ENCODE measurements at regions not wholly inside any gene's neighbourhood (a gene's known extent, or its start where the extent isn't known, plus 50 kb on each side); places are given as distances from the start of the nearest gene placed in this dataset.

DNA sequence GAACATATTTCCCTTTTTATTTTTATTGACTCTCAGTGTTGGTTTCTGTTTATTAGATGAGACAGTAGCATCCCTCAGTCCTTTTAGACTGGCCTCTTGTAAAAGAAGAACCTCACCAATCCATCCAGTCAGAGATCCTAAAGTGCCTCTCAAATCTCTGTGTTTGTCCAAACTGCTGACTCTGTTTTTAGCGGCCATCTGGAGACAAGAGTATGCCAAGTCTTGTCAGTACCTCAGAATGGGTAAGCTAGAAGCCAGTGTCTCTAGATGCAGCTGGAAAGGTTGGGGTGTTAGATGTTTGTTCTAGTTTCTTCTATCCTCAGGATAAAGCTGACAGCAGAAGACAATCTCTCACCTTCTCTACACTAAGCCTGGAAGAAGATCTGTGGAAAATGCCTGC is 537.7 kb upstream of the ZNF385D start:
- Histone ChIP-seq H3K27me3 (no peaks in the 10 kb centered on the region), H3K9ac (no peak overlapping the region), H3K4me2 (no peak overlapping the region), H3K36me3 (no peaks in the 10 kb centered on the region), H3K4me3 (no peak overlapping the region), H3K4me1 (no peaks in the 10 kb centered on the region), H3K9me3 (replicated peaks in 1 of 11) (no peaks in the 10 kb centered on the region), H3K27ac (no peak overlapping the region), H4K20me1 (no peaks in the 10 kb centered on the region)
- TF ChIP-seq Cebpa-rat (IDR thresholded peaks at IDR 0.05): no peak

DNA sequence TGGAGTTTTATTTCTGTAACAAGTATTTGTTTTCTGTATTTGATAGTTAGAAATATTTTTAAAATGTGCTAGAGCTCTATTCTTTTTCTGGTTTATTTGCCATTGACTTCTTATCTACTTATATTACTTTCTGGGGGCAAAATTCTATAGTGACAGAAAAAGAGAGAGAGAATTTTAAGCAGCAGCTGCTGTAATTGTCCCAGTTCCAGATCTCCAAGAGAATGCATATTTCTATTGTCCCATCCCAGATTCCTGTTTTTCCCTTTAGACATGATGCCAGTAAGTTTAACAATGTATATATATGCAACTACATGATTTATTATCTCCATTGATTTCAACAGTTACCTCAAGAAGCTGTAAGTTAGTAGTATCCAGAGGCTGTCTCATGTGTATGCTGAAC is 541.7 kb upstream of the ZNF385D start:
- no peak overlapping the region for H3K9ac ChIP-seq
- no peak overlapping the region for H3K27ac ChIP-seq
- H3K4me1 ChIP-seq: no peaks in the 10 kb centered on the region
- no peak for TF ChIP-seq Cebpa-rat (IDR thresholded peaks at IDR 0.05)
- H3K4me3 ChIP-seq: no peak overlapping the region
- no peak overlapping the region for H3K4me2 ChIP-seq
- no peaks in the 10 kb centered on the region for H3K36me3 ChIP-seq
- H4K20me1 ChIP-seq: no peaks in the 10 kb centered on the region
- H3K9me3 ChIP-seq (replicated peaks in 1 of 11): no peaks in the 10 kb centered on the region
- H3K27me3 ChIP-seq: no peaks in the 10 kb centered on the region

GRCh38 chr3:22296601-22297000 is 545.6 kb upstream of the ZNF385D start:
- no peak overlapping the region for H3K9ac ChIP-seq
- TF ChIP-seq Cebpa-rat (IDR thresholded peaks at IDR 0.05): no peak
- no peaks in the 10 kb centered on the region for H3K36me3 ChIP-seq
- H4K20me1 ChIP-seq: no peaks in the 10 kb centered on the region
- no peak overlapping the region for H3K4me2 ChIP-seq
- H3K4me1 ChIP-seq: no peaks in the 10 kb centered on the region
- H3K27ac ChIP-seq: no peak overlapping the region
- H3K27me3 ChIP-seq: no peaks in the 10 kb centered on the region
- H3K4me3 ChIP-seq: no peak overlapping the region
- peaks cover 0 to 7% (median 5%) of the 10 kb centered on the region in 11 experiments; a peak in 7 of 22 replicates for H3K9me3 ChIP-seq (replicated peaks in 1 of 11)

DNA sequence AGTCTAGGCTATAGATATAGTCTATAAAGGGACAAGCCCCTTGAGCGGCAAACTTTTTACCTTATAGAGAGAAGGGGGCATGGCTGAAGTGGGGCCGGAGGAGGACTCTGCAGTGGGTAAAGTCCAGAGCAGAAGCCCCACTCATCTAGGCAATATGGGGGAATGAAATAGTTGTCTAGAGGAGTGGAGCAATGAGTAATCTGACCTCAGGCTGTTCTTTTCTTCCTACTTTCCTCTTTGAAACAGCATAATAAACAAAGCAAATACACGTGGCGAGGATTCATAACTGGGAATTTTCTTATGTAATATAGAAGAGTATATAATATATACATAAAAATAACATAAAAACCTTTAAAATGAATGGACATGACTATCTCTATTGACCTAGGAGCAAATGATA is 546.4 kb upstream of the ZNF385D start:
- no peaks in the 10 kb centered on the region for H3K36me3 ChIP-seq
- no peaks in the 10 kb centered on the region for H4K20me1 ChIP-seq
- H3K4me3 ChIP-seq: no peak overlapping the region
- no peaks in the 10 kb centered on the region for H3K4me1 ChIP-seq
- H3K9me3 ChIP-seq (replicated peaks in 1 of 11): peaks cover 0 to 7% (median 5%) of the 10 kb centered on the region in 11 experiments; a peak in 7 of 22 replicates
- no peak overlapping the region for H3K4me2 ChIP-seq
- no peak overlapping the region for H3K9ac ChIP-seq
- TF ChIP-seq Cebpa-rat (IDR thresholded peaks at IDR 0.05): no peak
- no peaks in the 10 kb centered on the region for H3K27me3 ChIP-seq
- no peak overlapping the region for H3K27ac ChIP-seq

DNA sequence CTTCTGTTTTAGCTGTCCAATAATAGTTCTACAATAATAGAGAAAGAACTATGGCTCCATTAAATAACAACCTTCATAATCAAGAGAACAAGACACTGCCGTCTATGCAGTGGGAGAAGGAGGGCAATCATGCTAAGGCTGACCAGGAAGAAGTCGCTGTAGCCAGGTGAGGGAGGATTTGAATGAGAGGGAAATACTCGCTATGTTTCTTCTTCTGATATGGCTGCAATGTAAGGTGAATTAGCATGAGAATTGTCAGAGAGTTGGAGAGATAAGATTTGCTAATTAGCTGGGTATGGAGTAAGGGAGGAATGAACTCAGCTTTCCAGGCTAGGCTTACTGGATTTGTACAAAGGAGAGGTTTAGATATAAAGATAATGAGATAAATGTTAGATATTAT is 555.4 kb upstream of the ZNF385D start:
- Histone ChIP-seq H3K27ac (no peak overlapping the region), H3K4me1 (no peaks in the 10 kb centered on the region), H3K27me3 (no peaks in the 10 kb centered on the region), H4K20me1 (no peaks in the 10 kb centered on the region), H3K9ac (no peak overlapping the region), H3K36me3 (no peaks in the 10 kb centered on the region), H3K4me2 (no peak overlapping the region), H3K4me3 (no peak overlapping the region), H3K9me3 (replicated peaks in 1 of 11) (no peaks in the 10 kb centered on the region)
- no peak for TF ChIP-seq Cebpa-rat (IDR thresholded peaks at IDR 0.05)

DNA sequence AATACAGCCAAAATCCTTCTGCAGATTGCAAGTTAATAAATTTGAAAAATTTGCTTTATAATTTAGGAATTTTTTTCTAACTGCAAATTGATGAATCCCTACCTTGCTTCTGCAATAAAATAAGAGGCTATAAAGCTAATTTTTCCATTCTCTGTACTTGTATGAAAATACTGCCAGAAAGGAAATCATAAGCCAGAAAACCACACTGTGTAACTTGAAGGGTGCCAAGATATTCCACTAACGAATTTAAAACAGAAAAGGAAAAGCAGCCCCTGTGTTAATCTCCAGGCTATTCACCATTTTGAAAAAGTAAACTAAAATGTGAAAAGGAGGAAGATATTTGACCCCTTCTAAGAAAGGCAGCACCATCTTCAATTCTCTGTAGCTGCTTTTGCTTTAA is 557.9 kb upstream of the ZNF385D start:
- Histone ChIP-seq H3K4me2 (no peak overlapping the region), H3K36me3 (no peaks in the 10 kb centered on the region), H4K20me1 (no peaks in the 10 kb centered on the region), H3K9me3 (replicated peaks in 1 of 11) (no peaks in the 10 kb centered on the region), H3K27ac (no peak overlapping the region), H3K9ac (no peak overlapping the region), H3K27me3 (no peaks in the 10 kb centered on the region), H3K4me3 (no peak overlapping the region), H3K4me1 (no peaks in the 10 kb centered on the region)
- TF ChIP-seq Cebpa-rat (IDR thresholded peaks at IDR 0.05): no peak

DNA sequence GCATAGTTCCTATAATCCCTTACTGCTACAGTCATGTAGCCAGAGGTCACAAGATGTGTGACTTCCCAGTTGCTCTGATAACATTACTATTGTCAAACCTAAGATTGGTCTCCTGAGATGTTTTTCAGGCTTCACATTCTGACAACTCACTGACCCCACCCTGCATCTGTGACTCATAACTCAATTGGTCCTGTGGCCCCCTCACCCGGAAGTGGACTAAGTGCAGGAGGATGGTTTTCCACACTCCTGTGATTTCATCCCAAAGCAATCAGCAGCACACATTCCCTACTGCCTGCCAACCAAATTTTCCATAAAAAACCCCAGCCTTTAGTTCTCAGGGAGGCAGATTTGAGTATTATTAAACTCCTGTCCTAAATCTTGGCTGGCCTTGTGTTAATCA is 564.9 kb upstream of the ZNF385D start:
- Histone ChIP-seq H3K9me3 (replicated peaks in 1 of 11) (no peaks in the 10 kb centered on the region), H3K9ac (no peak overlapping the region), H3K27me3 (no peaks in the 10 kb centered on the region), H3K27ac (no peak overlapping the region), H3K4me1 (no peaks in the 10 kb centered on the region), H3K4me2 (no peak overlapping the region), H4K20me1 (no peaks in the 10 kb centered on the region), H3K36me3 (no peaks in the 10 kb centered on the region), H3K4me3 (no peak overlapping the region)
- no peak for TF ChIP-seq Cebpa-rat (IDR thresholded peaks at IDR 0.05)

DNA sequence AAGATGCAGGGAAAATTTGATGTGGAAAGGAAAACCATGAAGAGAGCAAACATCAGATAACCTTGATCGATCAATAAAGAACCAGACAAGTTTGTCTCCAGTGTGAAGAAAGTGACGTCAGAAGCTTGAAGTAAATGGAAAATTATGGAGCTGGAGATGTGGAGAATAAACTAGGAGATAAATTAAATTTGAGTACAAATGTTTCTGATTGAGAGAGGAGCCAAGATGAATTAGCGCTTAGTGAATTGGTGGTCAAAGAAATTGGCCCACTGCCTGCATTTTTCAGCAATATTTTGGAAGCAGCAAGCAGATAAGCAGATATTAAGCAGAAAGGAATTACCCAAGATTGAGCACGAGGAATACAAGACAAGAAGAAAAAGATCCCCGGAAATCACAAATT is 567.3 kb upstream of the ZNF385D start:
- H3K9ac ChIP-seq: no peak overlapping the region
- H3K9me3 ChIP-seq (replicated peaks in 1 of 11): no peaks in the 10 kb centered on the region

GRCh38 chr3:22319446-22319845 is 568.4 kb upstream of the ZNF385D start:
- no peaks in the 10 kb centered on the region for H3K27me3 ChIP-seq
- no peak for TF ChIP-seq Cebpa-rat (IDR thresholded peaks at IDR 0.05)
- H3K9me3 ChIP-seq (replicated peaks in 1 of 11): no peaks in the 10 kb centered on the region
- no peak overlapping the region for H3K4me2 ChIP-seq
- no peak overlapping the region for H3K27ac ChIP-seq
- H3K4me3 ChIP-seq: no peak overlapping the region
- no peaks in the 10 kb centered on the region for H3K36me3 ChIP-seq
- H4K20me1 ChIP-seq: no peaks in the 10 kb centered on the region
- no peak overlapping the region for H3K9ac ChIP-seq
- H3K4me1 ChIP-seq: no peaks in the 10 kb centered on the region

More for the DNA sequence above, 567.3 kb upstream of the ZNF385D start:
- no peak overlapping the region for H3K4me2 ChIP-seq
- no peaks in the 10 kb centered on the region for H3K4me1 ChIP-seq
- H4K20me1 ChIP-seq: no peaks in the 10 kb centered on the region
- no peaks in the 10 kb centered on the region for H3K36me3 ChIP-seq
- no peak overlapping the region for H3K27ac ChIP-seq
- no peak for TF ChIP-seq Cebpa-rat (IDR thresholded peaks at IDR 0.05)
- no peaks in the 10 kb centered on the region for H3K27me3 ChIP-seq
- no peak overlapping the region for H3K4me3 ChIP-seq

DNA sequence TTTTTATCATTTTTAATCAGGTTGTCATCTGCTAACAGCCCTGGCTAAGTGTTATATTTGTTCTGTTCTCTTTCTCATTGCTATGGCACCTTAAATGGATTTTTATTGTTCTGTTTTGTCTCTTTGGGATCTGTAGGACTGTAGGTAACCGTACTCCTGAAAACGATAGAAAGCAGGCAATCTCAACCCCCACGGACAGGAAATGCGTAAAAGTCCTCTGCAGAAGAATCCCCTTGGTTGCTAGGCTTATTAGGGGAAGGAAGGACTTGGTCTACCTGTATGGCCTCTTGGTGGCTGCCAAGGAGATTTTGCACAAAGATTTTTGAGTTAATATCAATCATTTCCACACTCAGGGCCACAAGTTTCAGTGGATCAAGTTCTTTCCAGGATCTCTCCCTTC is 571.9 kb upstream of the ZNF385D start:
- H3K9ac ChIP-seq: no peak overlapping the region
- no peaks in the 10 kb centered on the region for H3K9me3 ChIP-seq (replicated peaks in 1 of 11)
- H4K20me1 ChIP-seq: no peaks in the 10 kb centered on the region
- H3K27ac ChIP-seq: no peak overlapping the region
- no peak for TF ChIP-seq Cebpa-rat (IDR thresholded peaks at IDR 0.05)
- no peaks in the 10 kb centered on the region for H3K4me1 ChIP-seq
- no peaks in the 10 kb centered on the region for H3K27me3 ChIP-seq
- no peak overlapping the region for H3K4me3 ChIP-seq
- no peaks in the 10 kb centered on the region for H3K36me3 ChIP-seq
- no peak overlapping the region for H3K4me2 ChIP-seq

DNA sequence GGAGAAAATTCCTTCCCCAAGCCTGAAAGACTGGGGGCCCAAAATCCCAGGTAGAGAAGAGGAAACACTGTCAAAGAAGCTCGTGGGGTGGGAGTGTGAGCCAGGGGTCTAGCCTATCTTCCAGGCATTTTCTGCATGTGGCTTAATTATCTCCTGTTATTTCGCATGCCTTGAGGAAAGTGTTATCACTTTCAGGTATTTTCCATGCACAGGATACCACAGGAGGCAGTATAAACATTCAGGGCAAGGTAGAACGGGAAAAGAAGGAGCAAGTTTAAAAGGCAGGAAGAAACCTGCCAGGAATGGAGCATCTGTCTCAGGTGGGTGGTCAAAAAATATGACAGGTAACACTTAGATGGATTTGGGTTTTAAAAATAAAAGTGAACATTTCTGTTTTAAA is 575.3 kb upstream of the ZNF385D start:
- no peak overlapping the region for H3K4me3 ChIP-seq
- H3K27ac ChIP-seq: no peak overlapping the region
- TF ChIP-seq Cebpa-rat (IDR thresholded peaks at IDR 0.05): no peak

More for the DNA sequence above, 575.3 kb upstream of the ZNF385D start:
- no peaks in the 10 kb centered on the region for H3K36me3 ChIP-seq
- no peaks in the 10 kb centered on the region for H3K9me3 ChIP-seq (replicated peaks in 1 of 11)
- no peaks in the 10 kb centered on the region for H4K20me1 ChIP-seq
- H3K9ac ChIP-seq: no peak overlapping the region
- no peak overlapping the region for H3K4me2 ChIP-seq
- H3K4me1 ChIP-seq: no peaks in the 10 kb centered on the region
- H3K27me3 ChIP-seq: no peaks in the 10 kb centered on the region
